GM12865 (cell line): ENCODE measurements at regions not wholly inside any gene's neighbourhood (a gene's known extent, or its start where the extent isn't known, plus 50 kb on each side); places are given as distances from the start of the nearest gene placed in this dataset.

Experiments used
- DNase-seq: peaks from one replicate; pipeline ENCODE4 v3.0.0; 2010; ENCODE audit warnings: low read depth
- H3K4me3 ChIP-seq: 2 replicates; pipeline ENCODE4 v1.5.1; 2011; ENCODE audit warnings: mild to moderate bottlenecking, low read depth, low read length, control low read depth
- CTCF ChIP-seq: IDR thresholded peaks from 2 replicates; pipeline ENCODE4 v1.5.1; 2011; ENCODE audit warnings: low read length, control low read depth, low read depth, inconsistent platforms; ENCODE audit not compliant: insufficient read depth; ENCODE audit errors: missing control alignments

- TF ChIP-seq CTCF, result no peak
- no peak for DNase-seq
Observed at GRCh38 chr13:91148098-91148497, 199.4 kb upstream of the MIR17HG start.

DNA sequence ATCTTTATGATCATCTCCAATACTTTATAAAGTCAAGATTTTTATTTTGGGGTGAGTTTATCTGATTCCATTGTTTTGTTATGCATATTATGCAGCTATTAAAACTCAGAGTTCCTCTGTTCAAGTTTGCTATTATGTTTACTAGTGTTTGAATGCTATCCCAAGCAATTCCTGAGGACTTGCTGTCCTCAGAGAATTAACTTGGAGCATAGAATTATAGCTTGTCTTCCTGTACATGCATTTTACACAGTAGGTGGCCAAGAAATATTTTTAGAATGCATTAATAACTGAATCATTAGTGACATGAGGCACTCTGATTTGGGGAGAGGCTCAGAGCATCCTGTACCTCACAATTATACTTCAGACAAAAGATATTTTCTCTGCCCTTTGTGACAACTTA lies 195.6 kb upstream of the MIR17HG start:
- no peak overlapping the region for H3K4me3 ChIP-seq
- no peak for DNase-seq
- no peak for TF ChIP-seq CTCF

More at GRCh38 chr13:91148098-91148497, 199.4 kb upstream of the MIR17HG start:
- no peak overlapping the region for H3K4me3 ChIP-seq

GRCh38 chr13:91153372-91153771 lies 194.1 kb upstream of the MIR17HG start:
- H3K4me3 ChIP-seq, result no peak overlapping the region
- DNase-seq, result no peak
- no peak for TF ChIP-seq CTCF

GRCh38 chr13:91154558-91155353 lies 192.7 kb upstream of the MIR17HG start:
- H3K4me3 ChIP-seq, result no peak overlapping the region
- TF ChIP-seq CTCF, result no peak
- no peak for DNase-seq

DNA sequence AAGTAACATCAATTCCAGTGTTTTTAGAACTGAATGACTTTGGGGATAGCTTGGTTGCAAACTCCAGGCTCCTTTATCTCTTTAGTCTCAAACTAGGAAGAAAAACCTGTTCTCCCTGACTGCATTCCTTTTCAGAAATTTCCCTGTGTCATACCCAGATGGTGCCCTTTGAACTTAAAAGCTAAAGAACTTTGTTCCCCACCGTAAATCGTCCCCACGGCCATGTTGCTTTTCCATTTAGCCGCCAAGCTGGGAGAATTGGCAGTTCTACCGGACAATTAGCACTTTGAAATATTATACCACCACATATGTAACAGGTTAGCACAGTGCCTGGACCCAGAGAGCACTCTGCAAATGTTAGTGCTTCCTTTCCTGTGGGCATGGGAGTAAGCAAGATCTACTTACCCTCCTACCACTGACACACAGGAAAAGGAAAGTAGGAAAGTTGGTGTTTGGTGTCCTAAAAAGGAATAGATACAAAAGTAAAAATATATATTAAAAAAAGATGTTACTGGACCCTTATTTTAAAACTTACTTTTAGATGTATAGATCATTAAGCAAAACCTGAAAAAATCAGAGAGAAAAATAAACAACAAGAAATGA lies 191.9 kb upstream of the MIR17HG start:
- DNase-seq, result no peak
- H3K4me3 ChIP-seq, result no peak overlapping the region

DNA sequence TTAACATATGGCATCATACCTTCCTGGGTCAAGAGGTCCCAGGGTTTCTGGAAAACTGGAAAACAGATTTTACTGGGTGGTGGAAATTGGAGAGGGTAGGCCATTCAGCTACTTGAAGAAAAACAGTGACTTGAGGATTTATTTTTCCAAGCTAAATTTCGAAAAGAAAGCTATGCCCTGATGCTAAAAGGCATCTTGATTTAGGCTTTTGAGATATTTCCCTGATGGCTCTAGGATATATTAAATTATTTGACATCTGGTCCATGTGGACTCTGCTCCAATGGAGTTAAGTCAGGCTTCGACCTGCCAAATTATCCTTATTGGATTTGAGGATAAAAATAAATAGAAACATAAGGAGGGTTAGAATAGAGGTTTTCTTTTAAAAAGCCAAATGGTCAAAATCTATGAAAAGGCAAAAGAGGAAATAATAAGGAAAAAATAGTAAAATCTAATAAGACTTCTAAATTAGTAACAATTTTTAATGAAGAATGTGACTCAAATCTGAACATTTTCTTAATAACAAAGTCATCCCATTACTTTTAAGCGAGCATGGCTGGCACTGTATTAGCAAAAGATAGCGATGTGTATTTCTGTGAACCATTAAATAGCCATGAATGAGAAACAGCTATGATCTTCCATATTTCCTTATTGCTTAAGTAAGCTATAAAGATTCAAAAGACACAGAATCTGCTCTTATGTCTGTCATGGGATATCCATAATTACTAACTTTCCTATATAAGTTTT lies 190.0 kb upstream of the MIR17HG start:
- no peak overlapping the region for H3K4me3 ChIP-seq
- no peak for TF ChIP-seq CTCF
- DNase-seq, result no peak

More for the DNA sequence above, 191.9 kb upstream of the MIR17HG start:
- no peak for TF ChIP-seq CTCF
